ENCODE measurements at regions not wholly inside any gene's neighbourhood (a gene's known extent, or its start where the extent isn't known, plus 50 kb on each side); places are given as distances from the start of the nearest gene placed in this dataset.

- no peak for DNase-seq (ENCODE audit: low read depth)
- no peak for TF ChIP-seq CTCF (conservative IDR thresholded peaks at IDR 0.05; ENCODE audit: low read depth, low read length)
- no peak overlapping the region for H3K4me3 ChIP-seq (ENCODE audit: low read length)
These were observed 344.3 kb upstream of the CDIN1 start for GRCh38 chr15:36235173-36235572.

- H3K4me3 ChIP-seq (ENCODE audit: low read length) = no peak overlapping the region
- TF ChIP-seq CTCF (conservative IDR thresholded peaks at IDR 0.05; ENCODE audit: low read depth, low read length) = no peak
- DNase-seq (ENCODE audit: low read depth) = no peak
These were observed 339.9 kb upstream of the CDIN1 start for GRCh38 chr15:36239509-36239908.

GRCh38 chr15:36251450-36251849 lies 328.0 kb upstream of the CDIN1 start:
- no peak overlapping the region for H3K4me3 ChIP-seq (ENCODE audit: low read length)
- no peak for TF ChIP-seq CTCF (conservative IDR thresholded peaks at IDR 0.05; ENCODE audit: low read depth, low read length)
- no peak for DNase-seq (ENCODE audit: low read depth)

GRCh38 chr15:36252146-36252711 lies 327.2 kb upstream of the CDIN1 start:
- no peak overlapping the region for H3K4me3 ChIP-seq (ENCODE audit: low read length)
- TF ChIP-seq CTCF (conservative IDR thresholded peaks at IDR 0.05; ENCODE audit: low read depth, low read length) = no peak
- DNase-seq (ENCODE audit: low read depth) = no peak

- no peak for DNase-seq (ENCODE audit: low read depth)
- TF ChIP-seq CTCF (conservative IDR thresholded peaks at IDR 0.05; ENCODE audit: low read depth, low read length) = no peak
- H3K4me3 ChIP-seq (ENCODE audit: low read length) = no peak overlapping the region
These were observed 325.0 kb upstream of the CDIN1 start for GRCh38 chr15:36254426-36254825.

GRCh38 chr15:36256404-36256807 lies 323.0 kb upstream of the CDIN1 start:
- DNase-seq (ENCODE audit: low read depth) = no peak
- TF ChIP-seq CTCF (conservative IDR thresholded peaks at IDR 0.05; ENCODE audit: low read depth, low read length) = no peak
- no peak overlapping the region for H3K4me3 ChIP-seq (ENCODE audit: low read length)

- no peak for TF ChIP-seq CTCF (conservative IDR thresholded peaks at IDR 0.05; ENCODE audit: low read depth, low read length)
- DNase-seq (ENCODE audit: low read depth) = no peak
- H3K4me3 ChIP-seq (ENCODE audit: low read length) = no peak overlapping the region
These were observed 315.8 kb upstream of the CDIN1 start for GRCh38 chr15:36263666-36264065.

Measured in retinal pigment epithelial cell (primary cell).